ENCODE measurements at regions not wholly inside any gene's neighbourhood (a gene's known extent, or its start where the extent isn't known, plus 50 kb on each side); places are given as distances from the start of the nearest gene placed in this dataset.

- TF ChIP-seq PATZ1 (CRISPR knock-in tag; IDR thresholded peaks at IDR 0.05; ENCODE audit: borderline replicate concordance), result no peak
- no peak for TF ChIP-seq ZFP30 (CRISPR knock-in tag; IDR thresholded peaks at IDR 0.05)
- TF ChIP-seq ARNTL (CRISPR knock-in tag; IDR thresholded peaks at IDR 0.05; ENCODE audit: borderline replicate concordance, low read depth), result no peak
- TF ChIP-seq ZFP3 (CRISPR knock-in tag; IDR thresholded peaks at IDR 0.05), result no peak
- no peak for TF ChIP-seq RARB (CRISPR knock-in tag; IDR thresholded peaks at IDR 0.05)
- TF ChIP-seq CSRNP3 (CRISPR knock-in tag; IDR thresholded peaks at IDR 0.05), result no peak
- TF ChIP-seq GLIS3 (CRISPR knock-in tag; IDR thresholded peaks at IDR 0.05), result no peak
Measured at GRCh38 chr14:22387776-22388241, 201.2 kb downstream of the DAD1 start.
